ENCODE measurements at regions not wholly inside any gene's neighbourhood (a gene's known extent, or its start where the extent isn't known, plus 50 kb on each side); places are given as distances from the start of the nearest gene placed in this dataset. TPM values are rescaled to one million over a fixed set of nuclear protein-coding genes. Genes with fewer than 3 reads are reported as not detected.
"Not testable (repeated sequence)": the region's sequence is repeated elsewhere in the genome, so short reads cannot be mapped to it uniquely, and the experiment has no call there.

DNA sequence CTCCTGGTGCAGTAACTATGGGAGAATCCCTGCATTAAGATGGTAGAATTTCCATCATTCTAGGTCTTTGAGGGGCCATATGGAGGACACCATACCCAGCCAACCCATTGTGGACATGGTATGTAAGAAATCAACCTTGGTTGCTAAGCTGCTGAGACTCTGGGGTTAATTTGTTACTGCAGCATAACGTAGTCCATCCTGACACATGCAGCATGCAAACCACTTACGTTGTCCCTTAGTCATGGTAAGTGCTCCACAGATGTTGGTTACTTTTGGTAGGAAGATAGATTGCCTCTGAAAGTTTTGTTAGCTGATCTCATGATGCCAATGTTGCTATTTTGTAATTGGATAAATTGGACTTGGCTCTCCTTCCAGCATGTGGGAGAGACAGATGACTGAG is 53.8 kb upstream of the EEF2KMT start:
- H3K36me3 ChIP-seq (ENCODE audit: control insufficient read depth, insufficient read depth, low read length); H2BK5ac ChIP-seq (ENCODE audit: low read depth, low read length, poor library complexity, severe bottlenecking); H4K5ac ChIP-seq (ENCODE audit: low read depth, low read length); H3K9ac ChIP-seq (ENCODE audit: low read depth, low read length); H2AK5ac ChIP-seq (ENCODE audit: low read depth, low read length); H3K27me3 ChIP-seq (ENCODE audit: control insufficient read depth, insufficient read depth, low read length); H4K8ac ChIP-seq (ENCODE audit: low read depth in 2 of 2, low read length in 2 of 2); H3K9me3 ChIP-seq (ENCODE audit: control insufficient read depth, insufficient read depth, low read length); BruUV-seq (replicated peaks); H2BK20ac ChIP-seq (ENCODE audit: low read depth, low read length); H3K14ac ChIP-seq (replicated peaks; ENCODE audit: low read depth, low read length); H3K9me1 ChIP-seq (ENCODE audit: insufficient read depth, low read length); DNase-seq; H3K18ac ChIP-seq (ENCODE audit: low read depth, low read length); H3K4me1 ChIP-seq (ENCODE audit: control insufficient read depth, insufficient read depth, low read length); intact Hi-C loops (cut with micrococcal nuclease); H2AFZ ChIP-seq (replicated peaks; ENCODE audit: low read length, poor library complexity); H2AK9ac ChIP-seq (replicated peaks; ENCODE audit: low read depth, low read length, poor library complexity); H3K4me3 ChIP-seq (ENCODE audit: insufficient read depth, low read depth, low read length); dilution Hi-C loops (cut with HindIII; ENCODE audit: low sequenced_read_pairs, unreplicated experiment); H3K79me1 ChIP-seq (ENCODE audit: low read depth in 1 of 2, low read length in 2 of 2); H3K56ac ChIP-seq (ENCODE audit: extremely low read depth, insufficient read depth, low read length); CTCF ChIA-PET; H3K4me2 ChIP-seq (ENCODE audit: low read depth, low read length); ATAC-seq (ENCODE audit: low read depth); H4K20me1 ChIP-seq (ENCODE audit: insufficient read depth, low read length); H3K27ac ChIP-seq (ENCODE audit: insufficient read depth, low read length); H2BK15ac ChIP-seq (ENCODE audit: low read depth, low read length); in situ Hi-C loops (cut with MboI; ENCODE audit: low sequenced_read_pairs); H3K23ac ChIP-seq (ENCODE audit: low read depth, low read length); H3K4ac ChIP-seq (ENCODE audit: low read depth, low read length); POLR2A ChIA-PET (ENCODE audit: unreplicated experiment); H4K91ac ChIP-seq (ENCODE audit: insufficient read depth, low read depth, low read length); H2BK120ac ChIP-seq (ENCODE audit: low read depth, low read length): not testable (repeated sequence)
- no CpG with 5 or more reads among the region's 2 CpGs for WGBS, 2 experiments (ENCODE audit: extremely low coverage in 2 of 2, insufficient read length in 1 of 2)

Small RNAs in the stretch of these regions (microRNA-seq; reads per million reads assigned to microRNA genes)
- gene AC007012.1 (ENCODE audit: insufficient read depth, insufficient read length) (not detected), gene MIR8065 (ENCODE audit: insufficient read depth in 1 of 2, insufficient read length in 1 of 2, unreplicated experiment in 1 of 2) (0 reads per million in 2 experiments), gene RNU6-328P (ENCODE audit: insufficient read depth, insufficient read length) (not detected), gene RNU6-457P (ENCODE audit: insufficient read depth, insufficient read length) (not detected), gene RNU7-99P (ENCODE audit: insufficient read depth, insufficient read length) (not detected), gene SNRPCP20 (ENCODE audit: insufficient read depth, insufficient read length) (not detected)

Small RNAs in the stretch of these regions (small RNA-seq; reads per million reads assigned to genes)
- 0 reads per million in 5 experiments for gene AC007012.1
- gene MIR8065: 0 reads per million in 5 experiments
- 0 reads per million in 5 experiments for gene RNU6-328P
- gene RNU6-457P: 0 to 0.08 (median 0) reads per million in 5 experiments
- 0 reads per million in 5 experiments for gene RNU7-99P
- gene SNRPCP20: 0 reads per million in 5 experiments
